Activated naive CD4-positive, alpha-beta T cell treated with anti-CD3 and anti-CD28 coated beads, Interleukin-2, amount 10 ng/mL, durations not matched to agents 7 days and 5 days (primary cell): ENCODE measurements at regions not wholly inside any gene's neighbourhood (a gene's known extent, or its start where the extent isn't known, plus 50 kb on each side); places are given as distances from the start of the nearest gene placed in this dataset.

ENCODE experiments used
- CTCF ChIA-PET: fragments of 350-600 bp; sonication (Branson Sonifier 250); formaldehyde crosslinking; loops from one replicate; lab custom pipeline; 2021; ENCODE audit warnings: antibody characterized with exemption; lab: Charles Lee
- DNase-seq: peaks from one replicate; pipeline ENCODE4 v3.0.0-alpha.2; 2020
- H3K27ac Mint-ChIP-seq: one replicate; pipeline ENCODE4 v1.8.0; 2021; ENCODE audit warnings: mild to moderate bottlenecking, moderate library complexity, mixed read lengths
- H3K27me3 Mint-ChIP-seq: one replicate; pipeline ENCODE4 v1.8.0; 2021; ENCODE audit warnings: mild to moderate bottlenecking, mixed read lengths
- H3K36me3 Mint-ChIP-seq: one replicate; pipeline ENCODE4 v1.8.0; 2021; ENCODE audit warnings: mixed read lengths
- H3K4me1 Mint-ChIP-seq: one replicate; pipeline ENCODE4 v1.8.0; 2021; ENCODE audit warnings: mixed read lengths
- H3K4me3 Mint-ChIP-seq: one replicate; pipeline ENCODE4 v1.8.0; 2021; ENCODE audit warnings: mild to moderate bottlenecking, moderate library complexity, mixed read lengths
- H3K9me3 Mint-ChIP-seq: one replicate; pipeline ENCODE4 v1.8.0; 2021; ENCODE audit warnings: mixed read lengths

DNA sequence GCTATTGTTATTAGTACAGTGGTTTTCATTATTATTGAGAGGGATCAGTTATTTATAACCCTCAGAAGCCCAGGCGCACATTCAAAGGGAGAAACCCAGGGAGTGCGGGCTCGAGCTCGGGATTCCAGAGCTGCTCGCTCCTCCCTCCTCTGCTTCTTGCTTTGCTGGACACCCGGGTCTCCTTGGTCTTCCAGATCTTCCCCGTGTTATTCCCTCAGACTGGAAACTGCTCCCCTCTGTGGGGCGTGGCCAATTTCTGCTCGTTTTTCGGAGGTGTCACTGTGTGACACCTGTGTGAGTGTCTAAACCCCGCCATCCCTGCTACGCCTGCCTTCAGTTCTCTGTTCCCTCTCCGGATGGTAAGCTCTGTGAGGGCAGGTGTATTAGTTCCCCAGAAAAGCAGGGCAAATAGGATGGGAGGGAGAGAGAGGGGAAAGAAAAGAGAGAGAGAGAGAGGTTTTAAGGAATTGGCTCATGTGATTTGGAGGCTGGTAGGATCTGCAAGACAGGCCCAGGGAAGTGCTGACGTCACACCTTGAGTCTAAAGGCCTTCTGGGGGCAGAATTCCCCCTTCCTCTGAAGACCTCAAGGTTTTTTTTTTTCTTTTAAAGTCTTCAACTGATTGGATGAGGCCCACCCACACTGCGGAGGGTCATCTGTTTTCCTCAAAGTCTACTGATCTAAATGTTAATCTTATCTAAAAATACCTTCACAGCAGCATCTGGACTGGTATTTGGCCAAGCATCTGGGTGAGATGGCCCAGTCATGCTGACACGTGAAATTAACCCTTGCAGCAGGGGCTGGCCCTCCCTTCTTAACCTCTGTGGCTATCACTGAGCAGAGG, 457.3 kb upstream of the ID2 start:
- H3K9me3 Mint-ChIP-seq, result no peaks in the 10 kb centered on the region
- CTCF ChIA-PET, result no interaction called here

DNA sequence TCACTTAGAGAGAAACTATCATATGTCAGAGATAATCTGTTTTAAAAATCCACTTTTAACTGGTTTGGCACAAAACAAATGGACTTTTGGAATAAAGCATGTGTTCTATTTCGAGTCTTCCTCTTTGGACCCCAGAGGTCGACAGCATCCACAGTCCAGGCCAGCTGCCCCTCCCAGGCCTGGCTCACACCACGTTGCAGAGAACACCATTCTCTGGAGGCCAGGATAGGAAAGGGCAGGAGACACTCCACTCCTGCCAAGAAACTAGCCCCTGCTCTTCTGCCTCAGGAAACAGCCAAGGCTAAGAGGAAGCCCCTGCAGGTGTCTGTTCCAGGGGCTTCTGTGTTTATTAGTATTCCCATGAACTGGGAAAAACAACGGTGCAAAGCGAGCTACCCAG, 456.6 kb upstream of the ID2 start:
- H3K4me3 Mint-ChIP-seq, result no peak overlapping the region

More for the DNA sequence above, 457.3 kb upstream of the ID2 start:
- H3K27ac Mint-ChIP-seq, result no peak overlapping the region
- H3K4me1 Mint-ChIP-seq, result peaks cover 6% of the 10 kb centered on the region
- DNase-seq, result no peak
- H3K27me3 Mint-ChIP-seq, result peaks cover 9% of the 10 kb centered on the region
- H3K4me3 Mint-ChIP-seq, result no peak overlapping the region
- H3K36me3 Mint-ChIP-seq, result no peaks in the 10 kb centered on the region

DNA sequence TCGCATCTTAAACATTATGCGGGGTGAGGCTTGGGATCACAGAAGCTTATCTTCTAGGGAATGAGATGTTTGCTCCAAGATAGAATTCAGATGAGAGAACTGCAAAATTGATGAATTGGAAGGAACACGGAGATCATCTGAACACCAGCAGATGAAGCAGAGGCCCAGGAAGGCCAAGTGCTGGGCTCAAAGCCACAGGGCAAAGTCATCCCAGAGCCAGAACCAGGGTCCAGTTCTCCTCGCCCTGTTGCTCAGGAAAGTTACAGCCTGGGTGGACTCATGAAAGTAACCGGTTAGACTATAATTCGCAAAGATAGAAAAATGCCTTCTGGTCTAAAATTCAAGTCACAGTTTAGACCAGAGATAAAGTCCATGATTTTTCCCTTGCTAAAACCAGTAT, 456.1 kb upstream of the ID2 start:
- no peak for DNase-seq
- H3K9me3 Mint-ChIP-seq, result no peaks in the 10 kb centered on the region
- CTCF ChIA-PET, result no interaction called here
- H3K27me3 Mint-ChIP-seq, result peaks cover 13% of the 10 kb centered on the region
- no peaks in the 10 kb centered on the region for H3K36me3 Mint-ChIP-seq
- peaks cover 13% of the 10 kb centered on the region for H3K4me1 Mint-ChIP-seq
- no peak overlapping the region for H3K4me3 Mint-ChIP-seq
- no peak overlapping the region for H3K27ac Mint-ChIP-seq

More for the DNA sequence above, 456.6 kb upstream of the ID2 start:
- Mint-ChIP-seq H3K27ac (no peak overlapping the region), H3K36me3 (no peaks in the 10 kb centered on the region), H3K9me3 (no peaks in the 10 kb centered on the region), H3K27me3 (peaks cover 13% of the 10 kb centered on the region), H3K4me1 (peaks cover 11% of the 10 kb centered on the region)
- no peak for DNase-seq
- CTCF ChIA-PET, result no interaction called here

DNA sequence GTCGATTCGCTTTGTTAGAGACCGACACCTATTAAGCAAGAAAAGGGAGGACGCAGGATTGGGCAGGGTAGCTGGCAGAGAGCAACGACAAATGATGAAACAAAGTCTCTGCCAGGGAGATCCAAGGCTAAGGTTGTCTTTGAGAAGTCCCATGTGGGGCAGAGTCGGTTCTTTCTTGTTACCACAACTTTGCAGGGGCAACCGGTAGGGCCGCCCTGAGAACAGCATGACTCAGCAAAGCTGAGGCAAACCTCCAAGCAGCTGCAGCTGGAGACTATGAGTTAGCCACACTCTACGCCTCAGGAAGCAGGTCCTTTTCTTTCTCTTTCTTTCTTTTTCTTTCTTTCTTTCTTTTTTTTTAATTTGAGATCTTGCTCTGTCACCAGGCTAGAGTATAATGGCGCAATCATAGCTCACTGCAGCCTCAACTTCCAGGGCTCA, 452.3 kb upstream of the ID2 start:
- Mint-ChIP-seq H3K27ac (no peak overlapping the region), H3K4me1 (peaks cover 13% of the 10 kb centered on the region), H3K4me3 (no peak overlapping the region), H3K9me3 (no peaks in the 10 kb centered on the region), H3K27me3 (peaks cover 10% of the 10 kb centered on the region), H3K36me3 (no peaks in the 10 kb centered on the region)
- DNase-seq, result peak; percentile 64
- CTCF ChIA-PET, result interaction anchor here (1.1 kb wide), 1 partner anchor 9 kb away, joined by 3 read pairs; no protein-coding TSS in a partner anchor

DNA sequence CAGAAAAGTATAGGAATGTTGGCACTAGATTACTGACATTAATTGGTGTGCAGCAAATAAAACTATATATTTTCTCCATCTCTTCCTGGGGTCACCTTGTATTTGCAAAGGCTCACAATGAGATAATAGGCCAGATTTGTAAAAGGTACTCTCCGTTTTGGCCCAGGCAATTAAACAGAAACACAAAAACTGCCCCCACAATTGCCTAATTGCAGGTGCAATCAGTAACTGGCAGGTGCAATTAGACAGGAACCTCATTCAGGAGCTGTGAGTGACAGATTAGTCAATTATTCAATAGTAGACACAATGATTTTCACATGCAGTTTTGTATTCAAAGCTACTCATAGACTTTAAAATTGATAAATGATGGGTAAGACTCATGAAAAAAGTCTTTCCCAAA, 451.4 kb upstream of the ID2 start:
- Mint-ChIP-seq H3K4me1 (peaks cover 17% of the 10 kb centered on the region), H3K9me3 (no peaks in the 10 kb centered on the region), H3K36me3 (no peaks in the 10 kb centered on the region), H3K27ac (no peak overlapping the region), H3K27me3 (peaks cover 10% of the 10 kb centered on the region), H3K4me3 (no peak overlapping the region)
- CTCF ChIA-PET, result interaction anchor here (1.1 kb wide), 1 partner anchor 8 kb away, joined by 3 read pairs; no protein-coding TSS in a partner anchor
- DNase-seq, result no peak

DNA sequence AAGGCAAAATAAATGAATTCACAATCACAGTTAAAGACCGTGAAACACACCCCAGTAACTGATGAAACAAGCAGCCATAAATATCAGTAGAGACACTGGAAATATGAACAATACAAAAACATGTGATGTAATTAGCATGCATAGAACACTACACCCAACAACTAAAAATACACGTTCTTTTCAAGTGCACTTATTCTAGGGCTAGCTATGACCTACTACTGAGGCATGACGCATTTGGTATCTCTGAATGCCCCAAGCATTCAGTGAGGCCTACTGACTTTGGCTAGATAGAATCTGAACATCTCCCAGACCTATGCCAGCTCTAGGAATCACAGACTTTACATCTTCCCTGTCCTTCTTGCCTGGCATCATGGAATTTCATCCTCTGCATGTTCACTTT, 450.0 kb upstream of the ID2 start:
- Mint-ChIP-seq H3K27me3 (peaks cover 19% of the 10 kb centered on the region), H3K9me3 (no peaks in the 10 kb centered on the region), H3K27ac (no peak overlapping the region), H3K36me3 (no peaks in the 10 kb centered on the region), H3K4me3 (no peak overlapping the region), H3K4me1 (peaks cover 17% of the 10 kb centered on the region)
- CTCF ChIA-PET, result no interaction called here
- no peak for DNase-seq

DNA sequence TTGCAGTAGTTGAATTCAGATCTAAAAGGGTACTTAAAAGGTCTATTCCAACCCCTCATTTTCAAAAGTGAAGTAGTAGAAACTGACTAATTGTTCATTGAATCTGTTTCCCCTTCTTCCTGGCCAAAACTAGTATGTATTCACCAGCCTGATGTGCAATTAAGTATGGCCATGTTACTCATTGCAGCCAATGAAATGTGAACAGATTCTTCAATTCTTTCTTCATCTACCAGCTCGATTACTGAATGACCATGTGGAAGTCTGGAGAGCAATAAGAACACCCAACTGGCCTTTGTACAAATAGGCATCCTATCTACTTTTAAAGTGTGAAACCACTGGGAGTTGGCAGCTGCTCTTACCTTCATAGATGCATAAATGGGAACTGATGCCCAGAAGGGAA, 449.0 kb upstream of the ID2 start:
- DNase-seq, result no peak
- Mint-ChIP-seq H3K9me3 (no peaks in the 10 kb centered on the region), H3K27me3 (peaks cover 22% of the 10 kb centered on the region), H3K4me1 (peaks cover 17% of the 10 kb centered on the region), H3K27ac (no peak overlapping the region), H3K36me3 (no peaks in the 10 kb centered on the region), H3K4me3 (no peak overlapping the region)
- CTCF ChIA-PET, result no interaction called here

DNA sequence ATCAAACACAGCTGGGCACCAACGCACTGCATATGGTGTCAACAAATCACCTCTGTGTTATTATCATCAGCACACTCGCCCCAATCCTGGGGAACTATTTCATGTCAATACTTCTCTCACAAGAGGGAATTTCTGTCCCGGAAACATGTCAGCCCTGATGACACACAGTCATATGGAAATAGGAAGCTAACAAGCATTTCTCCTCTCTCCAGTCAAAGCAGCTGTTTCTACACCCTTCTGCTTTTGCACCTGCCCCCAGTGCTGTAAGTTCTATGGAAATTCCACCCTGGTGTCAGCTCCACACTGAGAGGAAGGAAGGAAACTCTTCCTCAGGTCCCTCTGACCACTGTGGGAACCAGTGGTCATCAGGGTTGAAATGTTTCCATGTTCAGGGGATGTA, 447.6 kb upstream of the ID2 start:
- no peak overlapping the region for H3K27ac Mint-ChIP-seq
- H3K36me3 Mint-ChIP-seq, result no peaks in the 10 kb centered on the region
- no peak overlapping the region for H3K4me3 Mint-ChIP-seq
- H3K9me3 Mint-ChIP-seq, result no peaks in the 10 kb centered on the region
- H3K4me1 Mint-ChIP-seq, result peaks cover 22% of the 10 kb centered on the region
- DNase-seq, result no peak
- H3K27me3 Mint-ChIP-seq, result peaks cover 22% of the 10 kb centered on the region
- CTCF ChIA-PET, result no interaction called here

DNA sequence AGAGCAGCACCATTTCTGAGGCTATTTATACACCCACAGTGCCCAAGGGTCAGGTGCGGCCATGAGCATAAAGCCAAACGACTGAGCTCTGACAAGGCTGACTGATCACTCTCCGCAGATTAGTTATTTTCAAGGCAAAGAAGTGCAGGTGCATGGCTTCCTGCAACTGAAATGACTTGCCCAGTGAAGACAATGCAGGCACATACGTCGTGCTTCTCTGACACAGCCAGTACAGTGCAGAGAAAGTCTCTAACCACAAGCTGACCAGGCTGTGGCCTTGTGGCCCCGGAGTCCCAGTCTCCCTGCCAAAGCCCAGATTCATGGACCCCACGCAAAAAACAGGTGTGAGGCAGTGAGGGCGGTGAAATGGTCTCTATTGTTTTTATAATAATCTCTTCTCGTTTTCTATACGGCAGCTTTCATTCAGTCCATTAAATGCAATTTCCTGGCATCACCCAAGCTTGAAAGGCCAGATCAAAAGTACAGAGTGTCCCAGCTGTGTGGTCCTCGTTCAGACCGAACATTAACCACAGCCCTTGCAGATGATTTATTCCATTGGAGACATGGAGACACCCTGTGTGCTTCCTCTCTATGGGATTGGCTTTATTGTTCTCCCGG, 447.0 kb upstream of the ID2 start:
- Mint-ChIP-seq H3K4me3 (no peak overlapping the region), H3K36me3 (no peaks in the 10 kb centered on the region), H3K27ac (no peak overlapping the region), H3K9me3 (no peaks in the 10 kb centered on the region), H3K4me1 (peaks cover 22% of the 10 kb centered on the region), H3K27me3 (peaks cover 16% of the 10 kb centered on the region)
- CTCF ChIA-PET, result no interaction called here
- DNase-seq, result no peak

DNA sequence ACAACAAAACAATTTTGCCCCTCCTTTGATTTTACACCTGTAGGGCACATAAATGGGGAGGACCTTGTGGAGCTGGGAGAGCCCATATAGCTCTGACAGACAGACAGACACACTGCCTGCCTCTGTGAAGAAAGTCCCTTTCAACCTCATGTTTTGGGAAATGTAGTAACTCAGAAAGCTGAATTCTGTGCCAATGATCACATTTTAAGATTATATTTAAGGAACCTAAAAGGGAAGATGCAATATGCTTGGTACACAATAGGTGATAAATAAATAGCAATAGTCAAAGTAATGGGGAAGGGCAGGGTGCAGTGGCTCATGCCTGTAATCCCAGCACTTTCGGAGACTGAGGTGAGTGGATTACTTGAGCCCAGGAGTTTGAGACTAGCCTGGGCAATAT, 446.4 kb upstream of the ID2 start:
- H3K4me1 Mint-ChIP-seq, result peaks cover 24% of the 10 kb centered on the region
- no peak overlapping the region for H3K27ac Mint-ChIP-seq
- H3K4me3 Mint-ChIP-seq, result no peak overlapping the region
- H3K27me3 Mint-ChIP-seq, result peaks cover 19% of the 10 kb centered on the region
- H3K9me3 Mint-ChIP-seq, result no peaks in the 10 kb centered on the region
- DNase-seq, result no peak
- no peaks in the 10 kb centered on the region for H3K36me3 Mint-ChIP-seq
- CTCF ChIA-PET, result no interaction called here

DNA sequence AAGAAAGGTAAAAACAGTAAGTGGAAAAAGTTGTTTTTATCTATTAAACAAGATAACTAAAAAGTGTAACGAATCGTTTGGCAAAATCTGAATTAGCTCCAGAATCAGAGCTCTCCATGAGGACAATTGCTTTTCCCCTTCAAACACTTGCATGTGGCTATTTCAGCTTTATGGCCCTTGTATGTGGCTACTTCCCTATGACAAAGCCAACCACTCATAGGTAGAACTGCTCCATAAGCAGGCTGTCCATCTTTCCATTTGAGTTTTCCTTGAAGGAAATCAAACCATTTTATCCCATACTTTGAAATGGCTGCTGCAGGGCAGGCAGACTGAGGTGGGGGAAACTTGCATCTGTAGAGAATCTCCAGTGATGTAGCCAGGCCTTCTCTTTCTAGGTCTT, 445.5 kb upstream of the ID2 start:
- no peak for DNase-seq
- H3K27ac Mint-ChIP-seq, result no peak overlapping the region
- no peaks in the 10 kb centered on the region for H3K36me3 Mint-ChIP-seq
- H3K4me3 Mint-ChIP-seq, result no peak overlapping the region
- CTCF ChIA-PET, result no interaction called here
- H3K27me3 Mint-ChIP-seq, result peaks cover 23% of the 10 kb centered on the region
- no peaks in the 10 kb centered on the region for H3K9me3 Mint-ChIP-seq
- H3K4me1 Mint-ChIP-seq, result peaks cover 23% of the 10 kb centered on the region

DNA sequence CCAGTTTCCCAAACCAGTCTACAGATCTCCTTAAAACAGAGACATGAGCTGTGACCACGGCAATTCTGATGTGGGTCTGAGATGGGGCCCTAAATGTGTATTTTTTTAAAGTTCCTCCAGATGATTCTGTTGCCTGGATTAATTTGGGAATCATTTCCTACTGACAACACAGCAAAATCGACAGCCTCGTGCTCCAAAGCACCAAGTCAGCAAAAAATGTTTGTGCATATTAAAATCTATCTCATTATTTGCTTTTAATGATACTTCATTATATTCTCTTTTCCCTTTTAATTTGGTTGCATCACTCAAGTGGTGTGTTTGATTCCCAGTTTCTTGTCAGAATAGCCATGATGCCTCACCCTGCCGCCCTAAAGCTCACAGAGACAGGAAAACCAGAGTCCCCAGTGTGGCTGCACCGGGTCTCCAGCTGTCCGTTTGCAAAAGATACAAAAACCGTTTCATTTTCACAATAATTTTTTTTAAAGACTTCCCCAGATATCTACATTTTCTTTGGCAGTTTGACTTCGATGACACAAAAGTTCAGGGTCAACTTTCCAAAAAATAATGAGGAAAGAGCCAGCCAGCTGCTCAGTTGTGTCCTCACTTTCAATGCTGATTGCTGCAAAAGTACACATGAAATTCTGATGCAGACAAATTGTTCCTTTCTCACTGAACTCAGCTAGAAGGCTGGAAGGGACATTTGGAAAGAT, 443.2 kb upstream of the ID2 start:
- H3K4me1 Mint-ChIP-seq, result peaks cover 23% of the 10 kb centered on the region
- CTCF ChIA-PET, result interaction anchor here (1.2 kb wide), 1 partner anchor 9 kb away, joined by 3 read pairs; no protein-coding TSS in a partner anchor
- H3K27me3 Mint-ChIP-seq, result peaks cover 22% of the 10 kb centered on the region
- no peaks in the 10 kb centered on the region for H3K9me3 Mint-ChIP-seq
- no peak overlapping the region for H3K27ac Mint-ChIP-seq
- DNase-seq, result no peak
- no peak overlapping the region for H3K4me3 Mint-ChIP-seq
- H3K36me3 Mint-ChIP-seq, result no peaks in the 10 kb centered on the region

DNA sequence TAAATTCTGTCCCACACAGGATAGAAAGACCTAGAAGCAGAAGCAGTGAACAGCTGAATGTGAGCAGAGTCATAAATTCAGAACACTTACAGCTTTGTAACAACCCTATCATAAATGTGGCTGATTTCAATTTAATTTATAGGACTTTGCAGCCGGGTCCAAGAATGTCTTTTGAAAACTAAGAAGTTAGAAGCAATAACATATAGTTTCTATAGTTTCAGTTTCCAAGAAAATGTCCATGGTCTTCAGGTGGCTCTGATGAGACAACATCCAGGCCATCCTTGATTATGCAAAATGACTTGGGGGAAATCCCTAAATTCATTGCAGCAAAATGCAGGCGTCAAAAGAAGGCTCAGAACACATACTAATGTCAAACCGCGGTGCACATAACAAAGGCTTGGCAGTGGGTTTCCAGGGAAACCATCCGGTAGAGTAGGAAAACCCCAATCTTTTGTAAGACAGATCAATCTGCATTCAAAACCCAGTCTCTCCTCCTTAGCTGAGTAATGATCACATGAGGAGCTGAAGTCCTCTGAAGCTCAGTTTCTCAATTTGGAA, 442.2 kb upstream of the ID2 start:
- no peak for DNase-seq
- Mint-ChIP-seq H3K36me3 (no peaks in the 10 kb centered on the region), H3K27ac (no peak overlapping the region), H3K4me1 (peaks cover 22% of the 10 kb centered on the region), H3K9me3 (no peaks in the 10 kb centered on the region), H3K4me3 (no peak overlapping the region), H3K27me3 (peaks cover 22% of the 10 kb centered on the region)
- CTCF ChIA-PET, result interaction anchor here (0.8 kb wide), 1 partner anchor 68 kb away, joined by 3 read pairs; no protein-coding TSS in a partner anchor

DNA sequence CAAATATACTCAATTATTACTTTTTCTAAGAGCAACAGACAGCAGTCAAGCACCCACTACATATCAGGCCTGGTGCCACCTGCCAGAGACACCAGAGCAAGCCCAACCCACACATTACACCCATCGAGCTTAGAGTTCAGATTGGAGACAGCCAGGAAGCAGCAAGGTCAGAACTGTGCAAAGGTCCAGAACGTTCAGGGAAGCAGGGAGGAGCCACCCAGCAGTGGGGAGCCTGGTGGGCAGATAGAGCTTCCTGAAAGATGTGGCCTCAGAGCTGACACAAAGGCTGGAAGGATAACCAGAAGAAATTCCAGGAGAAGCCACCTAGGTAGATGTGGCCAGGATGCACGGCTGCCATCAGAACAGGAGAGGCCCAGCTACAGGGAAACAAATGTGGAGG, 440.5 kb upstream of the ID2 start:
- H3K9me3 Mint-ChIP-seq, result peaks cover 8% of the 10 kb centered on the region
- no peak overlapping the region for H3K27ac Mint-ChIP-seq
- DNase-seq, result no peak
- peaks cover 18% of the 10 kb centered on the region for H3K27me3 Mint-ChIP-seq
- peaks cover 18% of the 10 kb centered on the region for H3K4me1 Mint-ChIP-seq
- CTCF ChIA-PET, result no interaction called here
- peaks cover 3% of the 10 kb centered on the region for H3K36me3 Mint-ChIP-seq
- no peak overlapping the region for H3K4me3 Mint-ChIP-seq
